CD4-positive, alpha-beta T cell treated with Interleukin-10 for 1 hour (primary cell): ENCODE measurements at regions not wholly inside any gene's neighbourhood (a gene's known extent, or its start where the extent isn't known, plus 50 kb on each side); places are given as distances from the start of the nearest gene placed in this dataset.

Experiments
- DNase-seq: peaks from one replicate; pipeline ENCODE4 v3.0.0-alpha.2; 2020

DNA sequence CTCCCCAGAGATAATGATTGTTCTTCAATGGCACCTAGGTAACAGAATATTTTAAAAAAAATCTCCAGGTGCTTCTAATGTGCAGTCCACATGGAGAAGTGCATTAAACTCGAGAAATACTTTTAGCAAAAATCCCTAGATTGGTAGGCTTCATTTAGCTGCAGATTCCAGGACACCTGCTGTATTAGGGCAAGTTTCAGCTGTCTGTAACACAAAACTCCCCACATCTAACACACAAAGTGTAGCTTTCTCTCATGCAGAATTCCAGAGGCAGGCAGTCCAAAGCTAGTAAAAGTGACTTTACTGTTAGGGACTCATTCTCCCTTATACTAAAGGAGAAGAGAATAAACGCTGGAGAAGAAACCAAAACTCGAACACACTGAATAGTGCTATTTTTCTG lies 1414.3 kb upstream of the B3GALT2 start:
- no peak for DNase-seq

DNA sequence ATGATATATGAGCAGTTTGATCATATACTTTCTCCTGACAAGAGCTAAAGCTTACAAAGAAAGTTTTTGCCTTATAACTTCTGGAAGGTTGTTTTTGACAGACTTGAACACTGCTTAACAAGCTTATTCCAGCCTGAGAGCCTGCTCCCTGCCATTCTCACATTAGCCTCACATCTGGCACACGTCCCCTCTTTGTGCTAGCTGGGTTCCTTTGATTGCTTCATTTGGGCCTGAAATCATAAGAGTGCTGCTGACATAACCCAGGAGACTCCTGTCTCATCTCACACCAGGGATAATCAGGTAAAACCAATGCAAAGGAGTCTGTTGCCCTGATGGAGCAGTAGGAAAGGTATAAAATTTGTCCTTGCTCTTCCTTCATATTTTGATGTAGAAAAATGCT lies 1411.7 kb upstream of the B3GALT2 start:
- no peak for DNase-seq

DNA sequence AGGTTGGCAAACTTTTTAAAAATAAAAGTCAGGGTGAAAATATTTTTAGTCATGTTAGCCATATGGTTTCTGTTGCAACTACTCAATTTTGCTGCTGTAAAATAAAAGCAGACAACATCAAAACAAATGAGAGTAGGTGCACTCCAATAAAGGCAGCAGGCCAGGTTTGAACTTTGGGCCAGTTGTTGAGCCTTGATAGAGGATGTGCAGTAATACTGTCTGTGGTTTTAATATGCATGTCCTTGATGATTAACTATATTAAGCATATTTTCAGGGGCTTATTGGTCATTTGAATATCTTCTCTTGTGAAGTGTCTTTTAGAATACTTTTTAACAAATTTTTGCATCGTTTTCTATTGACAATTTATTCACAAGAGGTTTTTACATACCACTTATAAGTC lies 1399.9 kb upstream of the B3GALT2 start:
- DNase-seq = no peak

DNA sequence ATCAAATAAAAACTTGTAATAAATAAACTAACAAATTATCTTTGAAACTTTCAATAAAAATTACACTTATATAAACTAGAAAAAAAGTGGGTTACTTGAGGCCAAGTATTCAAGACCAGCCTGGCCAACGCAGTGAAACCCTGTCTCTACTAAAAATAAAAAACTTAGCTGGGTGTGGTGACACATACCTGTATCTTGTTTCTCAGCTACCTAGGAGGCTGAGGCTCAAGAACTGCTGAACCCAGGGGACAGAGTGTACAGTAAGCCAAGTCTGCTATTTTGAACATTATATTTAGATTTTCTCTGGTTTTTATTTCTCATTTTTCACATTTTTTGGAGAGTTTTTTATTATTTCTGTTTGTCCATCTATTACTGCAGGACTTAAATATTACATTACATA lies 1397.6 kb upstream of the B3GALT2 start:
- DNase-seq = no peak

DNA sequence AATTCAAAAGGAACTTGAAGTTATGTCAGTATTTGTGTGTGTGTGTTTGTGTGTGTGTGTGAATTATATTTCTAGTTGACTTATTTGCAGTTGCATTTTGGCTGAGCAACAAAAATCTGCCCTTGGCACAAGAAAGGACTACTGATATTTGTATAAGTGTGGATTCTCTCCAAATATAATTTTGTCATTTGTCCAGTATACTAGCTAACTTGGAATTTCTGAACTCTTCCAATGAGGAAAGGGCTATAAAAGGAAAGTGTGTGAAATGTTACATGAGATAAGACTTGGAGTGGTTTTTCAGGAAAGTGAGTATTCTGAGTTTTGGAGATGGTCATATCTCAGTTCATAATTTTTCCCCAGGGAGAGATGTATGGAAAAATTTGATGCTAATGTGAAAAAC lies 1384.1 kb upstream of the B3GALT2 start:
- DNase-seq = no peak

DNA sequence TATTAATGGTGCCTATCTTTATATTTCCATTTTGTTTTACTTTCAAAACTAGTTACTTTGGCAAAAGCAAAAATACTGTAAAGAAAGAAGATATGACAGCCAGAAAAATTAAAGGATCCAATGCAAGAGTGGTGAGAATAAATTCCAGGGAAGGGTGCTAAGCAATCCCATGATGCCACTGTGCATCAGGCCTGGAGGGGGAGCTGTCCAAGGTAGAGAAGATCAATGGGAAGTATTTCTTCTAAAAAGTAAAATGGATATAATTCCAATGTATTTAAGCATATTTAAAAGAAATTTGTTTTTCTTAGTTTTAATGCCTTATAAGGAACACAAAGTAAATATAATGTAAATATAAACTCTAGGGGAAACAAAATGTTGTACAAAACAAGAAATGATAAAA lies 1382.2 kb upstream of the B3GALT2 start:
- DNase-seq = no peak

DNA sequence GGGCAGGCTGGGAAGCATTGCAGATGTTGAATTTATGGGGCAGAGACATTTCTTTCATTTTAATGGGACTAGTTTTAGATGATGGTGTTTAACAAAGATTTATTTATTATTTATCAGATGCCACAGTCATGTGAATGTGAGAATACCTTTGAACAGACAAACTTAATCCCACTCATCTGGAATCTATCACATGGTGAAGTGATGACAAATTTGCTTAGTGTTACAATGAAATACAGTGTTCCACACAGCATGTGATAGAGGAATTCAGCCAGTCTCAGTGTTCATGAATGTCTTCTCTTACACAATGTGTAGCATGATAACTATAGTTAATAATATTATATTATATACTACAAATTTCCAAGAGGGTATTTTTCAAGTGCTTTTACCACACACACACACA lies 1361.7 kb upstream of the B3GALT2 start:
- no peak for DNase-seq

DNA sequence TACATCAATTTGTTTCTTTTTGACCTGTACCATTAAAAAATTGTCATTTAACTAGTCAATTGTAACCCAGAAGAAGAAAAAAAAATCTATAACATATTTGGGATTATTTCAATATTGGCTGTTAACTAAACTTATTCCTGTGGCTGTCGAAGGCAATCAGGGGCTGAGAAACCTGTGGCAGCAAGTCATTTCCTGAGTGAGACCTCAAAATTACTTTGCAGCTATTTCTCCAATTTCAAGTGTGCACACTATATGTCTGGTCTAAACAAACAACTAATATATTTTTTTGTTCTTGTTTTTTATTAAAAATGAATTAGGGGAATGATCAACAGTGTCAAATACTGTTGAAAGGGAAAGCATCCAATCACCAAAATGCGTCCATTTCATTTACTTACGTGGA lies 1357.6 kb upstream of the B3GALT2 start:
- DNase-seq = no peak

DNA sequence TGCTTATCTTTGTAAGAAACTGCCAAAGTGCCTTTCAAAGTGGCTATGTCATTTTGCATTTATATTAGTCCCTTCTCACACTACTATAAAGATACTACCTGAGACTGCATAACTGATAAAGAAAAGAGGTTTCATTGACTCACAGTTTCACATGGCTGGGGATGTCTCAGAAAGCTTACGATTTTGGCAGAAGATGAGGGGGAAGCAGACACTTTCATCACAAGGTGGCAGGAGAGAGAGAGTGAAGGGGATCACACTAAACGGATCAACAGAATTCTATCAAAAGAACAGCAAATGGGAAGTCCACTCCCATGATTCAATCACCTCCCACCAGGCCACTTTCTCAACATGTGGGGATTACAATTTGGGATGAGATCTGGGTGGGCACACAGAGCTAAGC lies 1352.0 kb upstream of the B3GALT2 start:
- no peak for DNase-seq

DNA sequence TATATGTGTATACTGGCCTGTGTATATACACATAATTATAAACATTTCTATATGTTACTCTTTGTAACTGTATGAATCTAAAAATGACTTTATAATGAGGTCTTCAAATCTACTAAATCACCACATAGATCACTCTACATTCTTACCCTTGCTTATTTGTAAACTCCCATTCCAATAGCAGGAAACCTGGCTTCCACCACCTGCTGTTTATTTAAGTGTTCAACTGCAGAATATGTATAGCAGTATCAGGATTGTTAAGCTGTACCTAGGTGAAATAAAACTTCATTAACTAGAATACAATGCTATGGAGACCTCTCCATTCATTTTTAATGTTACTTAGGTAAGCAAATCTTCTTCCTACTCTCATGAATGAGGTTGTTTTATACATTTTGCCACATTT lies 1351.1 kb upstream of the B3GALT2 start:
- no peak for DNase-seq

DNA sequence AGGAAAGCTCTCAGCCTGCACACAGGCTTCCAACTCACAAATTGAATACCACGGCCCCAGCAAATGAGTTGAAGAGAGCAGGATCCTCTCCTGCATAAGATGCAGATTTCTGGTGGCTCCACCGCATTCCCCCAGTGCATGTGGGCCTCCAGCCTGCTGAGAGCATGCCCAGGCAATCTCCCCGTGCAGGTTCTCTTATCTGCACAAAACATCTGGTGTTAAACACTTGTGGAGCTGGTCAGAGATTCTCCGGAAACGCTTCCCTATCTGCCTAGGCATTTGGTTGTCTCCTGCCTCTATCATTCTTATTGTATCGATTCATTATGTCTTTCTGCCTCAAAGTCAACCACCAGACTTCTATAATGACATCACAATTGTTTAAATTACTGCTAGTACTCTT lies 1349.0 kb upstream of the B3GALT2 start:
- DNase-seq = no peak

DNA sequence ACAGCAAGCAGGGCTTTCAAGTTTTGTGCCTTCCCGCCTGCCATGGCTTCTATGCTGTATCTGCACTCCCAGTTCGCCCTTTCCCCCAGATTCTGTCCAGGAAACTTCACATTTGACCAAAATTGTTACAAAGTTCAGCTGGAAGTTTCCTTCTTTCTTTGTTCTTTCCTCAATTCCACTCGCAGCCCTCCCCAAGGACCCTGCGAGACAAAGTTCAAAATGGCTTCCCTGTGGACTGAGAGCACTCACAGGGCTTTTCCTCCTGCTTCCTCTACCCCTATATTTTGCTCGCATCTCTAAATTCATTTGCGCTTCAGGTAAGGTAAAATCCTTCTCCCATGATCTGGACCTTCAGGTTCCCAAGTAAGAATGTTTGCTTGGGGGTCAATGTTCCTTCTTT lies 1348.4 kb upstream of the B3GALT2 start:
- DNase-seq = no peak

DNA sequence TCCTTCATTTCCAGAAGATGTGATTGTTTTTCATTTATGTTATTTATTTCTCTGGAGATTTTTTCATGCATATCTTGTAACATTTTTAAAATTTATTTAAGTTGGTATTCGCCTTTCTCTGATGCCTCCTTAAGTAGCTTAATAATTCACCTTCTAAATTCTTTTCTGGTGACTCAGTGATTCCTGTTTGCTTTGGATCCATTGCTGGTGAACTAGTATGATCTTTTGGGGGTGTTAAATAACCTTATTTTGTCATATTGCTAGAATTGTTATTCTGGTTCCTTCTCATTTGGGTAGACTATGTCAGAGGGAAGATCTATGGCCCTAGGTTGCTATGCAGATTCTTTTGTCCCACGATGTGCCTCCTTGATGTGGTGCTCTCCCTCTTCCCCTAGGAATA lies 1347.2 kb upstream of the B3GALT2 start:
- DNase-seq = no peak

DNA sequence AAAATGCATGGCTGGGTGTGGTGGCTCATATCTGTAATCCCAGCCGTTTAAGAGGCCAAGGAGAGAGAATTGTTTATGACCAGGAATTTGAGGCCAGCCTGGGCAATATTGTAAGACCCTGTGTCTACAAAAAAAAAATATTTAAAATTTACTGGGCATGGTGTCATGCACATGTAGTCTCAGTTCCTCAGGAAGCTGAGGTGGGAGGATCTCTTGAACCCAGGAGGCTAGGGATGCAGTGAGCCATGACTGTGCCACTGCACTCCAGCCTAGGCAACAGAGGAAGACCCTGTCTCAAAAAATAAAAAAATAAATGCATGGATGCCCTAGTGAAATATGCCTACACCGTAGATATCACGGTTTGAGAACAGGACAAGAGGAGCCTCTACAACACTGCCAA lies 1331.2 kb upstream of the B3GALT2 start:
- no peak for DNase-seq

DNA sequence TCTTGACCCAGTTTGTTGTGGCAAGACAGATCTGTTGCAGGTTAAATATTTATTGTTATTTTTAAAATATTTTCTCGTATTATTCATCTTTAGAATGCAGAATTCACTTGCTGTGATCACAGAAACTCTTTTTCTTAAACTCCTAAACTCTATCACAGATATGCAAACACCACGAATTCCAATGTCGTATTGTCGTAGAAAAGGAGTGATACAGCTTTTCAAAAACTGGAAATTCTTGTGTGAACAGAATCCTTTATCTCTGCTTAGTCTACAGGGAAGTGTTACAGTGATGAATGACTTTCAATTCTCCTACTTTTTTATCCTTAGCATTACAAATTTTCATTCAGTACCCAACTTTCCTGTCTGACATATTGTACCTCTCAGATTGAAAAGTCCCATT lies 1329.5 kb upstream of the B3GALT2 start:
- DNase-seq = no peak

DNA sequence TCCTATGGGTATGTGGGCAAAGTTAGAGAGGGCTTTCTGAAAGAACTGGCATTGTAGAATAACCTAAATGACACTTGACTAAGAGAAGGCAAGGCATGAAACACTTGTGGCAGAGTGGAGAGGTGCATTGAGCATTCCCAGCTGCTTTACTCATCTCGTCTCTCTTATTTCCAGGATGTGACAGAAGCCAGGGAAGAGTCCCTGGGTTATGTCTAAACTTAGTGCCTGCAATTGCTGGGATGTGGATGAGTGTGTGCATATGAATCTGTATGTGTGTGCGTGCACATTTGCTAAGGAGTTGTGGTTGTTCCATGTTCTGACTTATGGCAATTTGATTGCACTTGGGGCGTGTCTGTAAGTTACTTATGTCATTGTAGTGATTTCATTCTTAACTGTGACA lies 1326.5 kb upstream of the B3GALT2 start:
- DNase-seq = no peak

DNA sequence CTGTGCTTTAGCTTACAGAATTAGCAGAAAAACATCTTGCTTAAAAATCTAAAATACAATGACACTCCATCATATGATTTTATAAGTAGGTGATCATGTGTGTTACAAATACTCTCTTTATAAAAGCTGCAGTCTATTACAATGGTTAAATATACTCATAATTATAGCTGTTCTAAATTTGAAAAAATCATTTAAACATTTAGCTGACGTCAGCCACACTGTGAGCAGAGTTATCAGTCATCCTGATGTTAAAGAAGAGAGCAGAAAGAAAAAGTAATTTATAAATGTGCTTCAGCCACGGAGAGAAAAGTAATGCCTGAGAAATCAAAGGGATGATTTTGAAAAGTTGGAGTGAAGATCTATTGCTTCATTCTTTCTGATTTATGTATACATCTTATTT lies 1325.9 kb upstream of the B3GALT2 start:
- DNase-seq = no peak

DNA sequence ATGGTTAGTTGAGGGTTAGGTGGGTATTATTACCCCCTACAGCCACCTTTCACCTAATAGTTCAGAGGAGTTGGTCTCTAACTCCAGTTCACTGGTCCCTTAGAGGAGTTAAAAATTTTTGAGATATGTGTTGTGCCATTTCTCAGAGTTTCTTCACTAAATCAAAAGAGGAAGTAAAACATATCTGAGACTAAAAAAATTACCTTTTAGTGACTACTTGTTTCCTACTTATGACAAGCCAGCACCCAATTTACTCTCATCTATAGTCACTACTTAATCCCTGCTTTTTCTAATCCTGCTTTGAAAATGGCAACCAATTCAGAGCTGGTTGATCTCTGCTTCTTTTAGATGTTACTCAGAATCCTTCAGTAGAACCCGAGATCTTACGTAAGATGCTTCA lies 1316.8 kb upstream of the B3GALT2 start:
- DNase-seq = no peak

DNA sequence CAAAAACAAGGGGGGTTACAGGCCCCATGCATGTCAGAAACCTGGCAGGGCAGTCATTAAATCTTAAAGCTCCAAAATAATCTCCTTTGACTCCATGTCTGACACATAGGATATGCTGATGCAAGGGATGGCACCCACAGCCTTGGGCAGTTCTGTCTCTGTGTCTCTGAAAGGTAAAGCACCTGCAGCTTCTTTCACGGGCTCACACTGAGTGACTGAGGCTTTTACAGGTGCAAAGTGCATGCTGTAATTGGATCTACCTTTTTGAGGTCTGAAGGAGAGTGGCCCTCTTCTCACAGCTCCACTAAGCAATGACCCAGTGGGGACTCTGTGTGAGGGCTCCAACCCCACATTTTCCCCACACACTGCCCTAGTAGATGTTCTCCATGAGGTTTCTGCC lies 1309.0 kb upstream of the B3GALT2 start:
- DNase-seq = no peak

DNA sequence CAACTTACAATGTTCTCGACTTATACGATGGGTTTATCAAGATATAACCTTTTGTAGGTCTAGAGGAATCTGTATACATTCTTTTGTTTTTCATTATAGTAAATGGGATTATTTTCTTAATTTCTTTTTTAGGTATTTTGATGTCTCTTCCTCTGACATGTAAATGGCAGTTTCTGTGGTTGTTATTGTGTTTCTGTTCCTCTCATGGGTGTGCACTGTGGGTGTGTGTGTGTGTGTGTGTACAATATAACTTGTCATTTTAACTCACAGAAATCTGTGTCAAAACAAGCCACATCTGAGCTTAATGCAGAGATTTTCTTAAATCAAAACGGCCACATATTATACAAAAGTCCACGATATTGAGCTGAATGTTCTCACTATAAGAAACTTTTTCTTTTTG lies 1300.8 kb upstream of the B3GALT2 start:
- no peak for DNase-seq

DNA sequence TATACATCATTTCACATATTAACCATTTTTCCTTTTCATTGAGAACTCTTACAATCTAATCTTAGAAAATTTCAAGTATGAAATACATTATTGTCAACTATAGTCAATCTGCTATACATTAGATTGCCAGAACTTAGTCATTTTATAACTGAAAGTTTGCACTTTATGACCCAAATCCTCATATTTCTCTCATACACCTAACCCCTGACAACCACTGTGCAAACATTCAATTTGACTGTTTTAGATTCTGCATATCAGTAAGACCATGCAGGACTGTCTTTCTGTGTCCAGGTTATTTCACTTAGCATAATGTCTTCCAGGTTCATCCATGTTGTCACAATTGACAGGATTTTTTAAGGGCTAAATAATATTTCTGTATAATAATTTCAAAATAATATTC lies 1299.0 kb upstream of the B3GALT2 start:
- DNase-seq = no peak

DNA sequence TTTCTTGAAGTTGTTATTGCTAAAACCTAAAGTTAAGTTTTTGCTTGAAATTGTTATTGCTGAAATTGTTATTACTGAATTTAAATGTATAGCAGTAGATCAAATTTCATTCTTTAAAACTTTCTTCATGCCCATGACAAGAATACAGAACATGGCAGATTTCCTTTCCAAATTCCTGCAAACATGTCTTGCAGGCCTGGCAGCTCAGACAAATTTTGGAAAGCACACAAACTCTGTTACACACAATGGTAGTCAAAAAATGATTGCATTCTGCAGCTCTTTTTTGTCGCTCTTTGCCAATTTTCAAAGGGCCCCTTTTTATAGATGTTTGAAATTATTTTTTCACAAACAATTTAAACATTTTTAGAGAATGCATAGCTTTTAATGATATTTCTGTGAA lies 1292.3 kb upstream of the B3GALT2 start:
- DNase-seq = no peak

DNA sequence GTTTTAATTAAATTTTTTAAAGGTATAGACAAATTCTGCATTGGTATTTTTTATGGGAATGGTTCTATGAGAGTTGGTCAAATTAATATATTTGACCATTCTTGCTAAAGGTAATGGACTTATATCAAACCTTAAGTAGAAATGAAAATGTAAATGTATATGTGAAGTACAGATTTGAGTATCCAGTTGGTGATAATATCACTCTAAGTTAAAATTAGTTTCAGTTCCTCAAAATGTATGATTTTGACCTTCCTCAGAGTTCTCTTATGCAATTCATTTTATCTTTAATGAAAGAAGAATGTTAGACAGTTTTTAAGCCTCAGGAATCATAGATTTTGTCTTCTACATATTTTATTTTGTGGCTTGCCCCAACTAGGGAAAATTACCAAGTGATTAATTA lies 1291.5 kb upstream of the B3GALT2 start:
- DNase-seq = no peak

DNA sequence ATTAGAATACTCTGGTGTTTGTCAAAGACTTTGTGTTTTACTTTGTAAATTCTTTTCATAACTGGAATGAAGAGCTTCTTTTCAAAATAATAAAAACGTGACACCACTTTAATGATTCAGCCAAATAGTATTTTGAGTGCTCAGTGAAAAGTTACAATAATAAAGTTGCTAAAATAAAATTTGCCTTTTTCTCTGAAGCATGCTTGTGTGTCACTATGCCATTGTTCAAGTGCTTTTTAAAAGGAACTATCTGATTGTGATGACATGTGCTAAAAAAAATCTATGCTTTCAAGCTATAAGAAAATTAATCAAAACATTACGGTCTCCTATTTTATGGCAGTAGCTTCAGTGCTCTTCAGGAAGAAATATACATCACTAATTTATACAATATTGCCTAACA lies 1290.5 kb upstream of the B3GALT2 start:
- DNase-seq = no peak

DNA sequence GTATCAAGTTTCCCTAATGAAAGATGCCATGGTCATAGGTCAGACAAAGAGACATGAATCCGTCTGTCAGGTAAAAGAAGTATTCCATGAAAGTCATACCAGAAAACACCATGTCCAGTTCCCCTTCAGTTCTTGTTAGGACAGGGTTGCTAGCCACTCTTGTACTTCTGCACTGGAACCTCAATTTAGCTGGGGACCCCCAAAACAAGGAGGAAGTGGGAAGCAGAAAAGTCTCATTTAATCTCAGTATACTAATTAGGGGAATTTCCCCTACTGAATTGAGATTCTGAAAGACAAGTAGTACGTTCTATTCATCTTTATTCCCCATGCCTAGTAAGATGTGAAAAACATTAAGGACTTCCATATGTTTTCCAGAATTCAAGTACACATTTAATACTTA lies 1289.9 kb upstream of the B3GALT2 start:
- DNase-seq = no peak

DNA sequence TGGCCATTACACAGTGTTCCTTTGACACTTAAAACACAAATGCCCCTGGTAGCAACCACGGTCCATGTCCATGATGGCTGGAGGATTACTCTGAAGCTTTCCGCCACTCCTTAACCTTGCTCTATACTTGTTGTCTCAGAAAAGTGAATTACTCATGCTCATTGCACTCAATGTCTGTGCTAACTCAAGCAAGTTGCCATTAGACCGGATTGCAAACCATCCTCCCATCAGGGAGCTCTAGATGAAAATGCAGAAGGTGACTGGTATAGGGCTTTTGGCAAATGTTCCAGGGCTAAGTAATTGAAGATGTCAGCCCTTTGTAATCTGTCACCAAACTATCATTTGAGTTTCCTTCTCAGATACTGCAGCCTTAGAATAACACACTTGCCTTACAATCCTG lies 1288.3 kb upstream of the B3GALT2 start:
- no peak for DNase-seq

DNA sequence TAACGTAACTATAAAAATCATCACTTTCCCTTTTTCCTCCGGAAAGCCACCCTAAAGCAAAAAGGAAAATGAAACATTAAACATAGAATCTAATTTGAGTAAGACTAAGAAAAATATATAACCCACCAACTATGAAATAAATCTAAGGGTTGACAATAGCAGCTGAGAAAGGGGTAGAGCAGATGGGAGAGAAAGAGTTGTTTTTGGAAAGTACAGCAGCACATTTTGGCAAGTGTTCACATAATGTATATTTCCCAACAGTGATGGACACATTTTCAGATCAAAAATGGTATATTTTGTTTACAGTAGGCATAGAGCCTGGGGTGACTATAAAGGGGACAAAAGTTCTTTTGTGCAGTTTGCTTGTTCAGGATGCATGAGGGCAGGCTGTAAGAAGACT lies 1287.4 kb upstream of the B3GALT2 start:
- DNase-seq = no peak
